GM18520 (cell line): ENCODE measurements at regions not wholly inside any gene's neighbourhood (a gene's known extent, or its start where the extent isn't known, plus 50 kb on each side); places are given as distances from the start of the nearest gene placed in this dataset.
"Not testable (repeated sequence)": the region's sequence is repeated elsewhere in the genome, so short reads cannot be mapped to it uniquely, and the experiment has no call there.

ENCODE experiments used
- ATAC-seq: cut with Tn5 transposase; IDR thresholded peaks from one replicate; pipeline ENCODE4 v1.9.1; 2021; ENCODE audit not compliant: unreplicated experiment

DNA sequence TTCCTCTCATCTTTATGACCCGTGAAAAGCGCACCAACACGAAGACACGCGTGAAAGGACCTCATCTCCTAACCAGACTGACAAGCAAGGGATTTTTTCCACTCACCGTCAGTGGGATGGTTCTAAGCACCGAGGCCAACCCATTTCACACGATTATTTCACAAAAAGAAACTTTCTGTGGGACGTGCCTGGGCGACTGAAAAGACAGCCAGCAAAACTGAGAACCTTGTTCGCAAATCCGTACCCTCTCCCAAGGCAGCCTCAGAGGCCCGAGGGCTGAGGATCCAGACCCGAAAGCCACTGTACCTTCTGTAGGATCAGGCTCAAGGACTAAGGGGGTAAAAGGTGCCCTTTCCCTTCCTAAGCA is 84.9 kb upstream of the METTL9 start:
- ATAC-seq, result not testable (repeated sequence)

DNA sequence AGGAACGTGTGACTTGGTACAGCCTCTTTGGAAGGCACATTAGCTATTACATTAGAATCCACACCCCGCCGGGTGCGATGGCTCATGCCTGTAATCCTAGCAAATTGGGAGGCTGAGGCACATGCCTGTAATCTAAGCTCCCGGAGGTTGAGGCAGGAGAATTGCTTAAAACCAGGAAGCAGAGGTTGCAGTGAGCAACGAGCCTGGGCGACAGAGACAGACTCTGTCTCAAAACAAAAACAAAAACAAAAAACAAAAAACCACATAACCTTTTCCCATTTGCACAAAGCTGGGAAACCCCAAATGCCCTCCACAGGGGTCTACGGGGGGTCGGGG is 82.7 kb upstream of the METTL9 start:
- ATAC-seq, result not testable (repeated sequence)

DNA sequence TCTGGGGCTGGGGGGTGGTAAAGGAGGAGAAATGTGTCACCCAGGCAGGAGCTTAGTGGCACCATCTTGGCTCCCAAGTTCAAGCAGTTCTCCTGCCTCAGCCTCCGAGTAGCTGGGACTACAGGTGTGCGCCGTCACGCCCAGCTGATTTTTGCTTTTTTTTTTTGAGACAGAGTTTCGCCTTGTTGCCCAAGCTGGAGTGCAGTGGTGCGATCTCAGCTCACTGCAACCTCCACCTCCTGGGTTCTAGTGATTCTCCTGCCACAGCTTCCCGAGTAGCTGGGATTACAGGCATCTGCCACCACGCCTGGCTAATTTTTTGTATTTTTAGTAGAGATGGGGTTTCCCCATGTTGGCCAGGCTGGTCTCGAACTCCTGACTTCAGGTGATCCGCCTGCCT is 82.1 kb upstream of the METTL9 start:
- not testable (repeated sequence) for ATAC-seq

DNA sequence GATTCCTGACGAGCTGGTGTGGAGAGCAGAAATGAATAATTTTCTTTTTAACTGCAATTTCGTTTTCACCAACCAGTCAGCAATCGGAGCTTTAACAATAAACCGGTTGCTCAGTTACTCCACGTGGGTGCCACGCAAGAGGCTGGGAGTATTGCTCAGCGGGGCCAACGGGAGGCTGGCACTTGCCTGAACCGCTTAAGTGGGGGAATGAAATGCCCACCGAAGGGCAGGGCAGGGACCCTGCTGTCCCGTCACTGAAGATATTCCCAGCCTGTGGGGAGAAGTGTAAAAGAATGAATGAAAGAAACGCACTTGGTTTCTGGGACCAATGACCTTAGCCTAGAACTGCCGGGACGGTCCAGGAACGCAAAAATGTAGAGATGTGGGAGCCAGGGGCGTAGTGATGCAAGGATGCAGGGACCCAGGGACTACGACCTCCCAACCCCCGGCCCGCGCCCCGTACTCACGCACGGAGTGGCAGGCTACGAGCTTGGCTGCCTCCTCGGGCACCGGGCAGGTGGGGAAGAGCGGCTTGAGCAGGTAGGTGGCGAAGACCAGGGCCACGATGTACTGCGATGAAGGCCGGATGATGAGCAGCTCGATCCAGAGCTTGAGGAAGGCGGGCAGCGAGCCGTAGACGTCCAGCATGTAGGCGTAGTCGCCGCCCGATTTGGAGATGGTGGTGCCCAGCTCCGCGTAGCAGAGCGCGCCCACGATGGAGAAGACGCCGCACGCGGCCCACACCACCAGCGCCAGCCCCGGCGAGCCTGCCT is 79.8 kb upstream of the METTL9 start:
- ATAC-seq, result not testable (repeated sequence)

DNA sequence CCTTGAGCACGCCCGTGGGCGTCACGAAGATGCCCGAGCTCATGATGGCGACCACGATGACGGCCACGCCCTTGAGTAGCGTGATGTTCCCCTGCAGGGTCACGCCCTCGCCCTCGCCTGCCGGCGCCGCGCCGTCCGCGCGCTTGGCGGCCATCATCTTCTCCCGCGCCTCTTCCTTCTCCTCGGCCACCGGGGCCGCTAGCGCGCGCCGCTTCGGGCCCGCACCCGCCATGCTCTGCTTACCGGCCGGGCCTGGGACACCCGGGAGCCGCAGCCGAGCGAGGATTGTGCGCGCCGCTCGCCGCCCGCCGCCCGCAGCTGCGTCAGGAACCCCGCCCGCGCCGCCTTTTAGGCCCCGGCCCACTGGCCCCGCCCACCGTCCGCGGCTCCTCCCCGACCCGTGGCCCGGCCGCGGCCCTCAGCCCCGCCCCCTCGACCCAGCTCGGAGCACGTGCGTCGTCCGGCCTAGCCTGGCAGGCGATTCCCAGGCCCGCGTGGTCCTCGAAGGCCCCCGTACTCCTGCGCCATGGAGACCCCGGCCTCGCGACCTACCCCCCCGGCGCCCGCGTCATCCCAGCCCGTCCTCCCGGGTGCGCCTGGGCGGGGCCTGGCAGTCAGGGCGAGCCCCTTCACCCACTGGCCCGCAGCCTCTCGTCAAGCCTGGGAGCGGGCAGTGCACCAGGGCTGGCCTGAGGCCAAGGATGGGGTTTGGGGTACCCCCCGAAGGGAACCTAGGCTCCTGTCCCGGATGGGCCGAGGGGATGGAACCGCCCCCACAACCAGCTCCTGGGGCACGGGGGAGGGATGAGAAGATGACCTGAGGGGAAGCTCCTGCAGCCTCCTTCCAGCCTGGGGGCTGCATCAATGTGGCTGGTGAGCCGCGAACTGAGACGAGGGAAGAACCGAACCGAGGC is 79.0 kb upstream of the METTL9 start:
- ATAC-seq, result peak; percentile 59

DNA sequence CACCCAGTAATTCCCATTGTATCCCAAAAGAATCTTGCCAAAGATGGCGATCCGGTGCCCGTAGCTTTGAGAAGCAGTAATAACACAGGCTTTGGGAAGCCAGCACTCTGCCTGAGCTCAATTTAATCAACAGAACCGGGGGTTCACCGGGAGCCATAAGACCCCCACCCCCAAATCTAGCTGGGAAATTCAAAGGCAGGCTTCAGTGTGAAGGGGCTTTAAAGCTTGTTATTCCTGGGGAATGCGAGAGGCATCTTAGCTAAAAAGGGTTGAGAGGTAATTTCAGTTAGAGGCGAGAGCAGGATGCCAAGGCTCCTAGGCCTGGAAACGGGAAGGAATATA is 78.4 kb upstream of the METTL9 start:
- not testable (repeated sequence) for ATAC-seq

DNA sequence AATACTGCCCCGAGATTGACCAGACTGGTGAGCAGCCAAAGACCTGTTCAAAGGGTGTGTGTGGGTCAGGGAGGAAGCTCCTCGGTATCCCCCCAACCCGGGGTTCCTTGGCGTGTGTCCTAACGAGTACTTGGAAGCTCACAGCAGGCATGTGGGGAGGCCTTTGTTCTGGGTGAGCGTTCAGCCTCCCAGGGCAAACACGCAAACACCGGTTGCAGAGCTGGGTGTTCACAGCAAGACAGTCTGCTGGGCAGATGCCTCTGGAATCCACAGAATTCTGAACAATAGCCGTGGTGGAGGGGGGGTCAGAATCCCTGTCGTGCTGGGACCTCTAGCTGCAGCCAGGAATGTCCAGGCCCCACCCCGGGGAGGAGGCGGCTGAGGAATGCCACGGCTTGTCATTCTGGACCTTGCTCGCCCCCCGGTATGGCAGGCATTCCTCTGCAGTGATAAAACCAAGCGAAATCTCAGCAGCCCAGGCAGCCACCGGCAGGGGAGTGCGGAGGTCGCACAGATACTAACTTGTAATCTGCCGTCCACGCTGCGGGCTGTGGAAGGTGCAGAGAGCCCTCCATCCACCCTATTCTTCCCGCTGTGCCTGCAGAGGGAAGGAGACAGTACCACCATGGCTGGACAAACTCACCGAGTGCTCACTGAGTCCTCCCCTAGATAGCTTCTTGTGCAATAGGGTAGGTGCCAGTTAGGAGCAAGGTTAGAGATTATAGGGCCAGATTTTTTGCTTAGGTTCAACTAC is 77.8 kb upstream of the METTL9 start:
- ATAC-seq, result not testable (repeated sequence)

DNA sequence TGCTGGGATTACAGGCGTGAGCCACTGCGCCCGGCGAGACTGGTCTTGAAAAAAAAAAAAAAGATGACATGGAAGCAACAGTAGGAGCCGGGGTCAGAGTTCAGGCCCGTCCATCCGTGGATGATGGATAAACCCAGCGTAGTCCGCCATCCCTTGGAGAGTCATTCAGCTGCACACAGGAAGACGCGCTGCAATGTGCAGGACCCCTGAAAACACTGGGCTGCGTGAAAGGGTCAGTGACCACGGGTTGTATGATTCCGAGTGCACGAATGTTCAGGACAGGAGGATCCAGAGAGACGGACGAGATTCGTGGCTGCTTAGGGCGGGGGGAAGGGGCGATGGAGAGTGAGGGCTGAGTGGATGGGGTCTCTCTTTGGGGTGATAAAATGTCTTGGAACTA is 76.5 kb upstream of the METTL9 start:
- not testable (repeated sequence) for ATAC-seq

DNA sequence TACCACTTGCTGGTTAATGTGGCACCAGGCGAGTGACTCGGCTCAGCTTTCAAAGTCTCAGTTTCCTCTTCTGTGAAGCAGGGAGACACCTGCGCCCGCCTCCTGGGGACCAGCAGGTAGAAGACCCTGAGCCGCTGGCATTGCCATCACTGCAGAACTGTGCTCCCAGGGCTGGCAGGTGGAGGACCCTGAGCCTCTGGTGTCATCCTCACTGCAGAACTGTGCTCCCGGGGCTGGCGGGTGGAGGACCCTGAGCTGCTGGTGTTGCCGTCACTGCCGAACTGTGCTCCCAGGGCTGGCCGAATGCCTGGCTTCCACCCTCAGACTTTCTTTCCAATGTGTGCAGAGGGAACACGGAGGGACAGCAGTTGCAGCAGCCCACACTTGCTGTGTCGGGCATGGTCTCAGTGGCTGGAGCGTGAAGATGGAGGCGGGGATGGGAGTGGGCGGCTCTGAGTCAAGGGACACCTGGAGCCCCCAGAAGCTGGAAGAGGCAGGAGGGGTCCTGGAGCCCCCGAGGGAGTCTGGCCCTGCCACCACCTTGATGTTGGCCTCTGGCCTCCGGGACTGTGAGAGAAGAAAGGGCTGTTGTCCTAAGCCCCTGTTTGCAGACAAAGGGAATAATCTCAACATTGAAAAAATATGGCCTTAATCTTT is 75.8 kb upstream of the METTL9 start:
- ATAC-seq, result no peak

DNA sequence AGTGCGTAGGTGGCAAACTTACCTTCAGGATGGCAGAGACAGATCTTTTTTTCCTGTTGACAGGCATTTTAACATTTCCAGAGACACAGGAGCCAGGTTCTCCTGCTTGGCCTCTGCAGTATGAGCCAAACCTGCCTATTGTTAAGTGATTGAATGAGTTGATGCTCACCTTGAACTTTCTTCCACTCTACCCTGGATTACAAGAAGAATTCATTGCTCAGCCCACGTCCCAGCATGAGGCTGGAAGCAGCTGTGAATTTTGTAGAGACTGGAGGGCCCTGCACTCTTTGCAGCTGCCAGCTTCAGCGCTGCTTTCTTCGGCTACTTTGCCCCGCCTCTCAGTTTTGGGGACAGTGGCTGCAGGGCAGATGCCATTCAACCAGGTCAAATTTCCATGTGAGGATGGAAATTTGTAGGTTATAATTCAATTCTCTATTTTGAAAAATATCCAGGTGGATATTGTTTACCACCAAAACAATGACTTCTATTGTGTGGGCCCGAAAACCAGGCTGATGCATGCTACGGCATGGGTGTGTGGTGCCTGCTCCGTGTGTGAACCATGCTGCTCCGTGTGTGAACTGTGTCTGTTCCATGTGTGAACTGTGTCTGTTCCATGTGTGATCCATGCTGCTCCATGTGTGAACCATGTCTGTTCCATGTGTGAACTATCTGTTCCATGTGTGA is 75.2 kb upstream of the METTL9 start:
- no peak for ATAC-seq

DNA sequence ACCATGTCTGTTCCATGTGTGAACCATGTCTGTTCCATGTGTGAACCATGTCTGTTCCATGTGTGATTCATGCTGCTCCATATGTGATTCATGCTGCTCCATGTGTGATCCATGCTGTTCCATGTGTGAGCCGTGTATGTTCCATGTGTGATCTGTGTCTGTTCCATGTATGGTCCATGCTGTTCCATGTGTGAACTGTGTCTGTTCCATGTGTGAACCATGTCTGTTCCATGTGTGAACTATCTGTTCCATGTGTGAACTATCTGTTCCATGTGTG is 74.7 kb upstream of the METTL9 start:
- not testable (repeated sequence) for ATAC-seq

DNA sequence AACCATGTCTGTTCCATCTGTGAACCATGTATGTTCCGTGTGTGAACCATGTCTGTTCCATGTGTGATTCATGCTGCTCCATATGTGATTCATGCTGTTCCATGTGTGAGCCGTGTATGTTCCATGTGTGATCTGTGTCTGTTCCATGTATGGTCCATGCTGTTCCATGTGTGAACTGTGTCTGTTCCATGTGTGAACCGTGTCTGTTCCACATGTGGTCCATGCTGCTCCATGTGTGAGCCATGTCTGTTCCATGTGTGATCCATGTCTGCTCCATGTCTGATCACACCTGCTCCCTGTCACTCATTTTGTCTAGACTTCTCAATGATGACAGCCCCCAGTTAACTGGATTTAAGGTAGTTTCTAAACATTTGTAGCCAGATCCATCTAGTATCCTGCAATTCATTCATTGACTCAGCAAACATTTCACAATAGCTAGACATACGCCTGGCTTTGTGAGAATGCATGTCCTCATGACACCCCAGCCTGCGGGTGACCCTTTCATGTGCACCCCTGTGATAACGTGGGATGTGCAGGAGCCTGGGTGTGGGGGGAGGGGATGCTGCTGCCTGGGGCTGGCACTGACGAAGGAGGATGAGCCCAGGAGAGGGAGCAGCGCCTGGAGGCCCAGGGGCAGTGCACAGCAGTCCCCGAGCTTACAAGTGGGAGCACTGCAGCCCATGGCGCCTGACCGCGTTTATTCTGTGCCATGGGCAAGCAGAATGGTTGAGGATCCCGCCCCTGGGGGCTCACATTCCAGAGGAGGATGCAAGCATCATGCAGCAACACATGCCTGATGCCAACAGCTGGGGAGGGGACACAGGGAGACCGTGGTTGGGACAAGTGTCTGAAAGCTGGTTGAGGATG is 74.1 kb upstream of the METTL9 start:
- ATAC-seq, result not testable (repeated sequence)

DNA sequence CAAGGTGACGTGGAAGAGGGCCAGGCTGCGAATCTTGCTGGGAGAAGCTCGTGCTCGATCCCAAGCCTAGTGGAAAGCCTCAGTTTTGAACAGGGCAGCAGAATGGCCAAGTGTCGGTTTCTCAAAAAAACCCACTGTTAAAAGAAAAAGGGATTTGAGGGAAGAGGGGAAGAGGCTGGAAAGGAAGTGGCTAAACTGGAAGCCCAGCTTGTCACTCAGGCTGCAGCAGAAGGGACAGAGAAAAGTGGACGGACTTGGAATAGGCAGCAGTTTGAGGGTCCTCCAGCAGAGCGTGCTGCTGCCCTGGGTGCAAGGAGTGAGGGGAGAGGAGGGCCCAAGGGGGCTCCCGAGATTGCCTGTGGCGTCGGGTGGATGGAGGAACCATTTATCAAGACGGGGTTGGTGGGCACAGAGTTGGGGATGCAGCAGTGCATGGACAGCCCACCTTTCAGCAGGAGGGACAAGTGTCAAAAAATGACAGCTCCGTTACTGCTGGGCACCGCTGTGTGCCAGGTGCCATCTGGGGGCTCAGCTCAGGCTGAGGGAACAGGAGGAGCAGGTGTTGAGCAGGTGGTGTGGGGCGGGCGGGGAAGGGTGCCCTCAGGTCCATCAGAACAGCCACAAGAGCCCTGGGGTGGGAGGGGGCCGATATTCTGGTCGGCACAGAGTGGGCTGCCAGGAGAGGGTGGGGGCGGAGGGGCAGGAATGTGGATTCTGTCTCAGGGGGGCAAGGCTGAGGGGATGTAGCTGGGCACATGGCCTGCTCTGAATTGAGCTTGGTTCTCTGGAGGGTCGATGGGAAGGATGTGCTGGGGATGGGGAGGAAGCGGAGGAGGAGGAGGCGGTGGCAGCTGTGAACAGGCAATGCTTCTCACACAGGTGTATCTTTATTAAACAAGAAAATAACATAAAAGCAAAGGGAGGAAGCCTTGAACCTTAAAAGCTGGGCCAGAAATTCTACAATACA is 73.1 kb upstream of the METTL9 start:
- ATAC-seq, result not testable (repeated sequence)

DNA sequence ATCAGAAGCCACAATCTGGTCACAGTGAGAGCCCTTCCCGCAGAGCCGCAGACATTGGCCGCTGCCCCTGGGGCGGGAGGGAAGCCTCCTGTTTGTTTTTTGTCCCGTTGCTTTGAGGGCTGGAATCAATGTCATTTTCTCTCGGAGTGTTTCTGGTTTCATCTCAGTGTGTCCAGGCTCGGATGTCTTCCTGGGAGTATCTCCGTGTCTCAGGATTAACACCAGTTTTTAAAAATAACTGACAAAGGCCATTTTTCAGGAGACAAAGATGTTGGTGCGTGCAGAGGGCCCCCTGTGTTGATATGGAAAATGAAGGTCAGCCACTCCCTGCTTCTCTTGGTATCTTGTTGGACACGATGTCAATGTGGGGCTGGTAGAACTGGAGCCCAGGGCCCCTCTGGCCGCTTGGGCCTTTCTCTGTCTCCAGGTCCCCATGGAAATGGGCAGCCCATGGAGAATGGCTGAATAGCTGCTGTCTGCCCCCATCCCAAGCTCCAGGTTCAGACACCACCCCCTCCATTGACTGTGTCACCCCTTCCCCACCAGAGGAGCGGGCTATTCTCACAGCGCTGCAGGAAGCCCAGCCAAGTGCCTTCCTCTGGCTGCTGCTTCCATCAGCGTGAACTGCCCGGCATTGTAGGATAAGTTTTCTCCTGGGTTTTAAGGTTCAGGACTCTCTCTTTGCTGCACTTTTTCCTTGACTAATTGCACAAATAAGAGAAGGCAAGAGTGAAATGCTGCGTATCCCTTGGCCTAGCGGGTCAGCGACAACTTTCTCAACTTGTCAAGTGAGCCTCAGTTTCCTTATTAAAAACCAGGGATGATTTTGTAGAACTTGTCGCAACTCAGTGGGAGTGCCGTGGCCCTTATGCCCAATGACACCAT is 72.2 kb upstream of the METTL9 start:
- ATAC-seq, result no peak

DNA sequence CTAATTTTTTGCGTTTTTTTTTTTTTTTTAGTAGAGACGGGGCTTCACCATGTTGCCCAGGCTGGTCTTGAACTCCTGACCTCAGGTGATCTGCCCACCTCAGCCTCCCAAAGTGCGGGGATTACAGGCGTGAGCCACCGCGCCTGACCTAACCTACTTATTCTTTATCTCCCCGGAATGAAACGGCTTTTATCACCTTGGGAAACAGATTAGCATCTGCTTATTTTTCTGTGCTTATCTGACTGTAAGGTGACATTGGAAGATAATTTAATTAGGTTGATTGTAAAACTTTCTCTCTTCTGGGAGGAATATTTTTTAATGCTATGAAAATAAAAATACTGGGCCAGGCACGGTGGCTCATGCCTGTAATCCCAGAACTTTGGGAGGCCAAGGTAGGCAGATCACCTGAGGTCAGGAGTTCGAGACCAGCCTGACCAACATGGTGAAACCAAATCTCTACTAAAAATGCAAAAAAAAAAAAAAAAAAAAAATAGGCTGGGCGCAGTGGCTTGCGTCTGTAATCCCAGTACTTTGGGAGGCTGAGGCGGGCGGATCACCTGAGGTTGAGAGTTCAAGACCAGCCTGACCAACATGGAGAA is 70.2 kb upstream of the METTL9 start:
- not testable (repeated sequence) for ATAC-seq

DNA sequence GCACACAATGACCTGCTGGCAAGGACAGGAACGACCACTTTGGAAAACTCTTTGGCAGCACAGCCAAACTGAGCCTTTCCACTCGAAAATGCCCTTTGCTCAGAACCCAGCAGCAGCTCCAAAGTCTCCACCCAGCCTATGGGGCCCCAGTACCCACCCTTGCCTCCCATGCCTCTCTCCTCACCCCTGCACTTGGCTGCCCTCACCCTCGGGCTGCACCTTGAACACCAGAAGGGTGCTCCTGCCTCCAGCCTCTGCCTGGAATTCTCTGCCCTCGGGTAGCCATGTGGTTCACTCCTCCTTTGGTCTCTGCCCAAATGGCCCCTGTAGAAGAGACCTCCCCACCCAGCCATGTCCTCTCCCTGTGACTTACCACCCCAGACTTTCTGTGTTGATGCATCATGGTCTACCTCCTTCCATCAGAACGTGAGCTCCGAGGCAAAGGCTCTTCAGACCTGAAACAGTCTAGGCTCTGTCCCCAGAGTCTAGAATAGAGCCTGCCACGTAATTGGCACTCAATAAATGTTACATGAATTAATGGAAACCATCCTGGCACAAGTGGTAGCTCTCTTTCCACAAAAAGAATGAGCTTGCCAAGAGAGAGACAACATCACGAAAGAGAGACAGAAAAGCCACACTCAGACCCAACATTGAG is 68.5 kb upstream of the METTL9 start:
- not testable (repeated sequence) for ATAC-seq

DNA sequence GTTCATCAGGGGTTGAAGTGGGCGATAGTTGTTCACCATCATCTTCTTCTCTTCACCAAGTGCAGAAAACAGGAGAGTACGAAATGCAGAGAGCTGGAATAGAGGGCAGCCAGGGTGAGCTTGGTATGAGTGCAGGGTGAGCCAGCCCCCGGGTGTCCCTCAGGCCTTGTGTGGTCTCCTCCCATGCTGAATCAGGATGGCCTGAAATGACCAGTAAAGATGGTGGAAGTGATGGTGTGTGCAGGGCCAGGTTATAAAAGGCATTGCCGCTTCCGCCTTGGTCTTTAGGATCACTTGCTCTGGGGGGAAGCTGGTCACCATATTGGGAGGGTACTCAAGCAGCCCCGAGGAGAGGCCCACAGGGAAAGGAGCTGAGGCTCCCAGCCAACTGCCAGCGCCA is 66.4 kb upstream of the METTL9 start:
- ATAC-seq, result not testable (repeated sequence)
